IPS-15b (cell line): ENCODE measurements at regions not wholly inside any gene's neighbourhood (a gene's known extent, or its start where the extent isn't known, plus 50 kb on each side); places are given as distances from the start of the nearest gene placed in this dataset.
"Not testable (repeated sequence)": the region's sequence is repeated elsewhere in the genome, so short reads cannot be mapped to it uniquely, and the experiment has no call there.

Experiments used
- H3K27me3 ChIP-seq: one replicate; pipeline ENCODE4 v1.6.1; 2013; ENCODE audit warnings: low read length; ENCODE audit not compliant: control insufficient read depth, insufficient read depth
- H3K36me3 ChIP-seq: one replicate; pipeline ENCODE4 v1.6.1; 2013; ENCODE audit warnings: low read length; ENCODE audit not compliant: control insufficient read depth, insufficient read depth
- H3K4me1 ChIP-seq: one replicate; pipeline ENCODE4 v1.6.1; 2013; ENCODE audit warnings: mild to moderate bottlenecking, low read length; ENCODE audit not compliant: control insufficient read depth, insufficient read depth
- H3K4me3 ChIP-seq: one replicate; pipeline ENCODE4 v1.5.1; 2013; ENCODE audit warnings: low read depth, low read length
- H3K9ac ChIP-seq: one replicate; pipeline ENCODE4 v1.6.1; 2013; ENCODE audit warnings: low read depth, mild to moderate bottlenecking, low read length
- H3K9me3 ChIP-seq: one replicate; pipeline ENCODE4 v1.6.1; 2013; ENCODE audit warnings: mild to moderate bottlenecking, low read length; ENCODE audit not compliant: control insufficient read depth, insufficient read depth

GRCh38 chr10:33869028-33869427, 534.6 kb upstream of the NRP1 start:
- Histone ChIP-seq H3K9ac (no peak overlapping the region), H3K9me3 (no peaks in the 10 kb centered on the region), H3K4me1 (no peaks in the 10 kb centered on the region), H3K27me3 (no peaks in the 10 kb centered on the region), H3K36me3 (no peaks in the 10 kb centered on the region), H3K4me3 (no peak overlapping the region)

- H3K27me3 ChIP-seq, H3K9me3 ChIP-seq: not testable (repeated sequence)
Measured at GRCh38 chr10:33867199-33867789, 532.8 kb upstream of the NRP1 start.

GRCh38 chr10:33863352-33863751, 528.9 kb upstream of the NRP1 start:
- Histone ChIP-seq H3K4me3 (no peak overlapping the region), H3K9me3 (no peaks in the 10 kb centered on the region), H3K27me3 (no peaks in the 10 kb centered on the region), H3K36me3 (no peaks in the 10 kb centered on the region), H3K4me1 (peaks cover 7% of the 10 kb centered on the region), H3K9ac (no peak overlapping the region)

More at GRCh38 chr10:33867199-33867789, 532.8 kb upstream of the NRP1 start:
- H3K4me3 ChIP-seq, H3K9ac ChIP-seq, H3K4me1 ChIP-seq, H3K36me3 ChIP-seq: not testable (repeated sequence)

GRCh38 chr10:33862536-33863105, 528.2 kb upstream of the NRP1 start:
- Histone ChIP-seq H3K27me3 (no peaks in the 10 kb centered on the region), H3K9ac (no peak overlapping the region), H3K4me3 (no peak overlapping the region), H3K36me3 (no peaks in the 10 kb centered on the region), H3K4me1 (peaks cover 7% of the 10 kb centered on the region), H3K9me3 (no peaks in the 10 kb centered on the region)

- Histone ChIP-seq H3K9ac (no peak overlapping the region), H3K4me1 (peaks cover 7% of the 10 kb centered on the region), H3K9me3 (no peaks in the 10 kb centered on the region), H3K36me3 (no peaks in the 10 kb centered on the region), H3K27me3 (no peaks in the 10 kb centered on the region), H3K4me3 (no peak overlapping the region)
Measured at GRCh38 chr10:33861833-33862232, 527.4 kb upstream of the NRP1 start.

GRCh38 chr10:33861016-33861704, 526.7 kb upstream of the NRP1 start:
- H3K9me3 ChIP-seq: no peaks in the 10 kb centered on the region
- H3K4me3 ChIP-seq: no peak overlapping the region
- no peaks in the 10 kb centered on the region for H3K36me3 ChIP-seq
- peaks cover 7% of the 10 kb centered on the region for H3K4me1 ChIP-seq
- no peaks in the 10 kb centered on the region for H3K27me3 ChIP-seq
- H3K9ac ChIP-seq: no peak overlapping the region

GRCh38 chr10:33860552-33860951, 526.1 kb upstream of the NRP1 start:
- Histone ChIP-seq H3K9ac (no peak overlapping the region), H3K4me1 (peaks cover 7% of the 10 kb centered on the region), H3K27me3 (no peaks in the 10 kb centered on the region), H3K36me3 (no peaks in the 10 kb centered on the region), H3K4me3 (no peak overlapping the region), H3K9me3 (no peaks in the 10 kb centered on the region)

GRCh38 chr10:33859319-33860022, 525.0 kb upstream of the NRP1 start:
- peaks cover 7% of the 10 kb centered on the region for H3K4me1 ChIP-seq
- no peak overlapping the region for H3K9ac ChIP-seq
- H3K4me3 ChIP-seq: no peak overlapping the region

GRCh38 chr10:33858326-33858725, 523.9 kb upstream of the NRP1 start:
- H3K4me3 ChIP-seq: no peak overlapping the region
- no peaks in the 10 kb centered on the region for H3K27me3 ChIP-seq
- no peak overlapping the region for H3K9ac ChIP-seq
- peaks cover 3% of the 10 kb centered on the region for H3K36me3 ChIP-seq
- peaks cover 7% of the 10 kb centered on the region for H3K4me1 ChIP-seq
- H3K9me3 ChIP-seq: peaks cover 4% of the 10 kb centered on the region

More at GRCh38 chr10:33859319-33860022, 525.0 kb upstream of the NRP1 start:
- Histone ChIP-seq H3K9me3 (no peaks in the 10 kb centered on the region), H3K36me3 (no peaks in the 10 kb centered on the region), H3K27me3 (no peaks in the 10 kb centered on the region)

GRCh38 chr10:33853221-33853620, 518.8 kb upstream of the NRP1 start:
- not testable (repeated sequence) for H3K9me3 ChIP-seq, H3K4me1 ChIP-seq, H3K9ac ChIP-seq, H3K27me3 ChIP-seq, H3K36me3 ChIP-seq, H3K4me3 ChIP-seq

GRCh38 chr10:33843379-33843778, 508.9 kb upstream of the NRP1 start:
- peaks cover 5% of the 10 kb centered on the region for H3K9me3 ChIP-seq
- no peak overlapping the region for H3K4me3 ChIP-seq
- H3K9ac ChIP-seq: no peak overlapping the region
- H3K36me3 ChIP-seq: no peaks in the 10 kb centered on the region
- no peaks in the 10 kb centered on the region for H3K4me1 ChIP-seq
- H3K27me3 ChIP-seq: no peaks in the 10 kb centered on the region

- Histone ChIP-seq H3K9ac (no peak overlapping the region), H3K27me3 (no peaks in the 10 kb centered on the region), H3K36me3 (no peaks in the 10 kb centered on the region), H3K4me3 (no peak overlapping the region), H3K9me3 (peaks cover 5% of the 10 kb centered on the region), H3K4me1 (no peaks in the 10 kb centered on the region)
Measured at GRCh38 chr10:33841678-33842077, 507.2 kb upstream of the NRP1 start.
